Kasumi-1 (cell line): ENCODE measurements at regions not wholly inside any gene's neighbourhood (a gene's known extent, or its start where the extent isn't known, plus 50 kb on each side); places are given as distances from the start of the nearest gene placed in this dataset.

Experiments
- DNase-seq, 2 experiments: peaks; one replicate each; lab custom pipeline; 2025; lab: John Stamatoyannopoulos, UW

DNA sequence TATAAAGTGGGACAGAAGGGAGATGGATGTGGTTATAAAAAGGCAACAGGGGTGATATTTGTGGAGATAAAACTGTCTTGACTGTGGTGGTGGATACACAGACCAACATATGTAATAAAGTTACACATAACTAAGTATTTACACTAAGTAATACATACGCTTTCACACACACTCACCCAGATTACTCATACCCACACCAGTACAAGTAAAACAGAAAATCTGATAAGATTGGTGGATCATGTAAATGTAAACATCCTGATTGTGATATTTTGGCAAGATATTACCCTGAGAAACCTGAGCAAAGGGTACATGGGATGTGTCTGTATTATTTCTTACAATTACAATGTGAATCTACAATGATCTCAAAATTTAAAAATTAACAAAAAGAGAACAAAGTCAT, 53.3 kb upstream of the SLIT3 start:
- no peak for DNase-seq

DNA sequence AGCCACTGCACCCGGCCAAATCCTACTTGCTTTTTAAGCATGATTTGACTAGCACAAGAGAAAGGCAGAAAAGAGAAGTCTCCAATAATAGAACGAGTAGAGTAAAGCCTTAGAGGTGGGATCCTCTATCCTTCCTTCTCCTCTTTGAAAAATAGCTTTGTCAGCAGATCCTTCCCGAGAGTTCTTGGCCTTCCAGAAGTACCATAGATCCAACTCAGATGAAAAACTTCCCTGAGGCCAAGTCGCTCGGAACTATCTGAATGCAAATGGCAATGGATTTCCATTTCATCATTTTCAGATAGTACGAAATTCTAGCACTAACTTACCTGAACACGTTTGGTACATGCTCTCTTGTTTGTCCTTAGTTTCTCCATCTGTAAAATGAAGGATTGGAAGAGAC, 52.0 kb upstream of the SLIT3 start:
- DNase-seq = no peak

DNA sequence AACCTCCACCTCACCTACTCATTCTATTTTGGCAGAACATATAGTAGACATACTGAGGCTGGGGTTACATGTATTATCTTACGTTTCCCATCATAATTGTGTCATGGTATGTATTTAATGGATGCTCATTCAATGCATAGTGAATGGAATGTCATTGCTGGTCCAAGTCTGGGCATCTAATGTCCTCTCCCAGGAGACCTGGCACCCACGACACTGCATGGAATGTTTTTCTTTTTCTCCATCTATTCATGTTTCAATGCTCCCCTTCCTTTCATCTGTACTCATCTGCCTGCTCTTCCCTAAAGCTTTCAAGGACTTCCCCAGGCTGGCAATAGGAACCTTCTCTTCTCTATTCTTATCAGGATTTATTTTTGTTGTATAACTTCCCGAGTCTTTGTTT, 50.8 kb upstream of the SLIT3 start:
- no peak for DNase-seq

DNA sequence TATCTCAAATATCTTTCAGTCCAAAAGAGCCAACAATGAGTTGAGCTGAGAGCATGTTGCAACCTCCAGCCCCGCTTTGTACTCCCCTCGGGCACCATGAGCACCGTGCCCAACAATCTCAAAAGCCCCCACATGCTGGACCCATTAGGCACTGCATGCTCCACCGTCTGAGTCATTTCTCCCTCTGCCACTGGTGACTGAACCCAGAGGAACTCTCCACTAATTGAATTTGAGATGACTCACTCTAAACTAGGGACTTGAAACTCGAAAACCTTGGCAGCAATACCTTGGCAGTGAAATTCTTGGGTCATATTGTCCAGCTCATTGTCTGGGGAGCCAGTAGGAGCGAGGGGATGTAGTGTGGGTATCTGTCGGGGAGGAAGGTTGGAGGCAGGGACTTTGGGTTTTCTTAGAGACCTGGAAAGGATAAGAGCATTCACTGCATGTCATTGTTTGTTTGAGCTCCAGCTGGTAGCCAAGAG, 49.9 kb upstream of the SLIT3 start:
- DNase-seq = no peak
